Activated CD8-positive, alpha-beta memory T cell treated with anti-CD3 and anti-CD28 coated beads, Interleukin-2, amount 10 ng/mL, durations not matched to agents 7 days and 5 days (primary cell): ENCODE measurements at regions not wholly inside any gene's neighbourhood (a gene's known extent, or its start where the extent isn't known, plus 50 kb on each side); places are given as distances from the start of the nearest gene placed in this dataset.
"Not testable (repeated sequence)": the region's sequence is repeated elsewhere in the genome, so short reads cannot be mapped to it uniquely, and the experiment has no call there.

Source experiments
- ATAC-seq: fragments of 150-1000 bp; cut with Tn5 transposase; one replicate; pipeline ENCODE4 v1.10.0; 2021; ENCODE audit warnings: moderate library complexity
- CTCF ChIA-PET: fragments of 350-600 bp; sonication (Branson Sonifier 250); formaldehyde crosslinking; loops from one replicate; lab custom pipeline; 2021; ENCODE audit warnings: antibody characterized with exemption; lab: Charles Lee
- DNase-seq: peaks from one replicate; pipeline ENCODE4 v3.0.0-alpha.2; 2020
- H3K27ac Mint-ChIP-seq: one replicate; pipeline ENCODE4 v1.8.0; 2021; ENCODE audit warnings: mild to moderate bottlenecking, mixed read lengths
- H3K27me3 Mint-ChIP-seq: one replicate; pipeline ENCODE4 v1.8.0; 2021; ENCODE audit warnings: mixed read lengths
- H3K36me3 Mint-ChIP-seq: one replicate; pipeline ENCODE4 v1.8.0; 2021; ENCODE audit warnings: mild to moderate bottlenecking, mixed read lengths
- H3K4me1 Mint-ChIP-seq: one replicate; pipeline ENCODE4 v1.8.0; 2021; ENCODE audit warnings: mixed read lengths
- H3K4me3 Mint-ChIP-seq: one replicate; pipeline ENCODE4 v1.8.0; 2021; ENCODE audit warnings: mild to moderate bottlenecking, moderate library complexity, mixed read lengths
- H3K9me3 Mint-ChIP-seq: one replicate; pipeline ENCODE4 v1.8.0; 2022; ENCODE audit warnings: low read depth, mixed read lengths

- CTCF ChIA-PET = interaction anchor here (0.6 kb wide), 1 partner anchor 80 kb away, joined by 3 read pairs; no protein-coding TSS in a partner anchor
- Mint-ChIP-seq H3K9me3 (no peaks in the 10 kb centered on the region), H3K4me1 (peaks cover 9% of the 10 kb centered on the region), H3K27me3 (no peaks in the 10 kb centered on the region), H3K36me3 (peaks cover 2% of the 10 kb centered on the region), H3K27ac (no peak overlapping the region), H3K4me3 (no peak overlapping the region)
- DNase-seq = no peak
- ATAC-seq = no peak
Measured at GRCh38 chr3:56962922-56963321, 97.5 kb upstream of the SPATA12 start.

GRCh38 chr3:56962206-56962605, 98.3 kb upstream of the SPATA12 start:
- Mint-ChIP-seq H3K36me3 (peaks cover 2% of the 10 kb centered on the region), H3K9me3 (no peaks in the 10 kb centered on the region), H3K27me3 (no peaks in the 10 kb centered on the region), H3K27ac (no peak overlapping the region), H3K4me3 (no peak overlapping the region), H3K4me1 (peaks cover 9% of the 10 kb centered on the region)
- DNase-seq (no peak), ATAC-seq (no peak)
- CTCF ChIA-PET = interaction anchor here (0.6 kb wide), 1 partner anchor 79 kb away, joined by 3 read pairs; no protein-coding TSS in a partner anchor

GRCh38 chr3:56960234-56960917, 100.1 kb upstream of the SPATA12 start:
- Mint-ChIP-seq H3K27ac (no peak overlapping the region), H3K36me3 (peaks cover 1% of the 10 kb centered on the region), H3K9me3 (no peaks in the 10 kb centered on the region), H3K4me3 (no peak overlapping the region), H3K4me1 (peaks cover 9% of the 10 kb centered on the region), H3K27me3 (no peaks in the 10 kb centered on the region)
- DNase-seq (no peak), ATAC-seq (no peak)
- CTCF ChIA-PET = interaction anchor here (1.0 to 1.5 kb wide), 2 partner anchors 13 to 28 kb away, joined by 4 to 5 read pairs; no protein-coding TSS in a partner anchor

- no peak overlapping the region for H3K4me3 Mint-ChIP-seq
- ATAC-seq = no peak
- H3K36me3 Mint-ChIP-seq = no peaks in the 10 kb centered on the region
- peaks cover 9% of the 10 kb centered on the region for H3K4me1 Mint-ChIP-seq
- CTCF ChIA-PET = interaction anchor here (0.7 to 1.5 kb wide), 3 partner anchors 30 to 170 kb away, joined by 3 to 5 read pairs (median 3); no protein-coding TSS in a partner anchor
- no peak for DNase-seq
- H3K9me3 Mint-ChIP-seq = no peaks in the 10 kb centered on the region
- no peak overlapping the region for H3K27ac Mint-ChIP-seq
- no peaks in the 10 kb centered on the region for H3K27me3 Mint-ChIP-seq
Measured at GRCh38 chr3:56958879-56959278, 101.6 kb upstream of the SPATA12 start.

GRCh38 chr3:56957522-56957921, 102.9 kb upstream of the SPATA12 start:
- DNase-seq (no peak), ATAC-seq (no peak)
- H3K36me3 Mint-ChIP-seq = no peaks in the 10 kb centered on the region
- CTCF ChIA-PET = interaction anchor here (0.8 kb wide), 1 partner anchor 23 kb away, joined by 3 read pairs; no protein-coding TSS in a partner anchor
- H3K27me3 Mint-ChIP-seq = no peaks in the 10 kb centered on the region
- no peaks in the 10 kb centered on the region for H3K9me3 Mint-ChIP-seq
- peaks cover 9% of the 10 kb centered on the region for H3K4me1 Mint-ChIP-seq
- H3K4me3 Mint-ChIP-seq = no peak overlapping the region
- H3K27ac Mint-ChIP-seq = no peak overlapping the region

- H3K27me3 Mint-ChIP-seq = no peaks in the 10 kb centered on the region
- H3K9me3 Mint-ChIP-seq = no peaks in the 10 kb centered on the region
- H3K4me3 Mint-ChIP-seq = no peak overlapping the region
- ATAC-seq (no peak), DNase-seq (no peak)
- no peaks in the 10 kb centered on the region for H3K36me3 Mint-ChIP-seq
- H3K27ac Mint-ChIP-seq = no peak overlapping the region
- CTCF ChIA-PET = no interaction called here
- peaks cover 9% of the 10 kb centered on the region for H3K4me1 Mint-ChIP-seq
Measured at GRCh38 chr3:56956906-56957305, 103.6 kb upstream of the SPATA12 start.

- CTCF ChIA-PET = interaction anchor here (2.5 kb wide), 1 partner anchor 32 kb away, joined by 8 read pairs; no protein-coding TSS in a partner anchor
- Mint-ChIP-seq H3K36me3 (no peaks in the 10 kb centered on the region), H3K4me3 (no peak overlapping the region), H3K4me1 (peaks cover 8% of the 10 kb centered on the region), H3K27me3 (no peaks in the 10 kb centered on the region), H3K9me3 (no peaks in the 10 kb centered on the region), H3K27ac (no peak overlapping the region)
- ATAC-seq = no peak
- no peak for DNase-seq
Measured at GRCh38 chr3:56955492-56956111, 104.9 kb upstream of the SPATA12 start.

GRCh38 chr3:56954125-56954524, 106.3 kb upstream of the SPATA12 start:
- CTCF ChIA-PET = interaction anchor here (0.9 to 2.5 kb wide), 2 partner anchors 34 to 114 kb away, joined by 4 to 8 read pairs; no protein-coding TSS in a partner anchor
- H3K4me1 Mint-ChIP-seq = peaks cover 2% of the 10 kb centered on the region
- DNase-seq (no peak), ATAC-seq (no peak)
- no peaks in the 10 kb centered on the region for H3K9me3 Mint-ChIP-seq
- no peaks in the 10 kb centered on the region for H3K36me3 Mint-ChIP-seq
- H3K27ac Mint-ChIP-seq = no peak overlapping the region
- H3K27me3 Mint-ChIP-seq = no peaks in the 10 kb centered on the region
- H3K4me3 Mint-ChIP-seq = no peak overlapping the region

- Mint-ChIP-seq H3K27ac (no peak overlapping the region), H3K27me3 (no peaks in the 10 kb centered on the region), H3K9me3 (no peaks in the 10 kb centered on the region), H3K36me3 (no peaks in the 10 kb centered on the region), H3K4me3 (no peak overlapping the region), H3K4me1 (no peaks in the 10 kb centered on the region)
- DNase-seq (no peak), ATAC-seq (no peak)
- CTCF ChIA-PET = interaction anchor here (2.5 kb wide), 1 partner anchor 35 kb away, joined by 8 read pairs; no protein-coding TSS in a partner anchor
Measured at GRCh38 chr3:56952846-56953245, 107.6 kb upstream of the SPATA12 start.

- H3K9me3 Mint-ChIP-seq = no peaks in the 10 kb centered on the region
- DNase-seq (no peak), ATAC-seq (no peak)
- CTCF ChIA-PET = no interaction called here
- no peaks in the 10 kb centered on the region for H3K4me1 Mint-ChIP-seq
- H3K4me3 Mint-ChIP-seq = no peak overlapping the region
- H3K27ac Mint-ChIP-seq = no peak overlapping the region
- no peaks in the 10 kb centered on the region for H3K27me3 Mint-ChIP-seq
- peaks cover under 1% of the 10 kb centered on the region for H3K36me3 Mint-ChIP-seq
Measured at GRCh38 chr3:56952061-56952460, 108.4 kb upstream of the SPATA12 start.

- H3K27ac Mint-ChIP-seq = no peak overlapping the region
- CTCF ChIA-PET = no interaction called here
Measured at GRCh38 chr3:56951366-56951765, 109.1 kb upstream of the SPATA12 start.

GRCh38 chr3:56945378-56945777, 115.1 kb upstream of the SPATA12 start:
- H3K9me3 Mint-ChIP-seq, DNase-seq: not testable (repeated sequence)
- CTCF ChIA-PET = interaction anchor here (1.4 kb wide), 1 partner anchor 43 kb away, joined by 3 read pairs; no protein-coding TSS in a partner anchor

More at GRCh38 chr3:56951366-56951765, 109.1 kb upstream of the SPATA12 start:
- ATAC-seq (no peak), DNase-seq (no peak)
- Mint-ChIP-seq H3K36me3 (peaks cover 5% of the 10 kb centered on the region), H3K9me3 (peaks cover under 1% of the 10 kb centered on the region), H3K27me3 (peaks cover 2% of the 10 kb centered on the region), H3K4me3 (no peak overlapping the region), H3K4me1 (no peaks in the 10 kb centered on the region)

GRCh38 chr3:56942523-56942922, 117.9 kb upstream of the SPATA12 start:
- ATAC-seq = peak; percentile 51
- peaks cover 2% of the 10 kb centered on the region for H3K27me3 Mint-ChIP-seq
- H3K4me3 Mint-ChIP-seq = peak overlapping the region; percentile 38
- peaks cover 14% of the 10 kb centered on the region for H3K36me3 Mint-ChIP-seq
- H3K4me1 Mint-ChIP-seq = peaks cover 21% of the 10 kb centered on the region
- CTCF ChIA-PET = interaction anchor here (0.6 to 1.7 kb wide), 3 partner anchors 21 to 46 kb away, joined by 3 to 5 read pairs (median 4); no protein-coding TSS in a partner anchor
- H3K27ac Mint-ChIP-seq = peak overlapping the region; percentile 60
- DNase-seq = no peak
- peaks cover 5% of the 10 kb centered on the region for H3K9me3 Mint-ChIP-seq

More at GRCh38 chr3:56945378-56945777, 115.1 kb upstream of the SPATA12 start:
- H3K36me3 Mint-ChIP-seq = peaks cover 14% of the 10 kb centered on the region
- not testable (repeated sequence) for H3K27me3 Mint-ChIP-seq, H3K4me3 Mint-ChIP-seq, ATAC-seq, H3K27ac Mint-ChIP-seq
- H3K4me1 Mint-ChIP-seq = peaks cover 16% of the 10 kb centered on the region
